ENCODE measurements at regions not wholly inside any gene's neighbourhood (a gene's known extent, or its start where the extent isn't known, plus 50 kb on each side); places are given as distances from the start of the nearest gene placed in this dataset.

DNA sequence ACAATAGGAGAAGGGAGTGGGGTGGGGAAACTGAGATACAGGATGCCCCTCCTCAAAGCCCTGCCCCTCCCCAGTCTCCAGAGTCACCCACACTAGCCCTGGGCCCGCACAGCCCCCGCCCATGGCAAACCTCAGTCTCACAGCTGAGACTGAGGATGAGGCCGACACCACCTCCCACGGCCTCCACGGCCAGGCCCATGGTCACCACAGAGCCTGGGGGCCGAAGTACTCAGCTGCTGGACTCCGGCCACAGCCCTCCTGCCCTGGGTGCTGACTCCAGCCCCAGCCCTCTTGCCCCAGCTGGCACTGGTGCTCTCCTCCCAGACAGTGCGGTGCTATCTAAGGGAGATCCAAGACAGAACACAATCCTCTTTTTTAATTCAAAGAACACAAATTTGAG lies 176.1 kb downstream of the TTLL2 start:
- no peak for DNase-seq (ENCODE audit: low read depth)
- no peak overlapping the region for H3K4me3 ChIP-seq (ENCODE audit: low read depth, low read length)
- TF ChIP-seq, protein P1, sequence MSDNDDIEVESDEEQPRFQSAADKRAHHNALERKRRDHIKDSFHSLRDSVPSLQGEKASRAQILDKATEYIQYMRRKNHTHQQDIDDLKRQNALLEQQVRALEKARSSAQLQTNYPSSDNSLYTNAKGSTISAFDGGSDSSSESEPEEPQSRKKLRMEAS (IDR thresholded peaks at IDR 0.05; ENCODE audit: low read depth, low read length), result no peak
- TF ChIP-seq MYC (IDR thresholded peaks at IDR 0.05; ENCODE audit: low read depth, low read length) (no peak), POLR2A (IDR thresholded peaks at IDR 0.05; ENCODE audit: extremely low read depth, insufficient read length) (no peak)
- TF ChIP-seq, protein P2, sequence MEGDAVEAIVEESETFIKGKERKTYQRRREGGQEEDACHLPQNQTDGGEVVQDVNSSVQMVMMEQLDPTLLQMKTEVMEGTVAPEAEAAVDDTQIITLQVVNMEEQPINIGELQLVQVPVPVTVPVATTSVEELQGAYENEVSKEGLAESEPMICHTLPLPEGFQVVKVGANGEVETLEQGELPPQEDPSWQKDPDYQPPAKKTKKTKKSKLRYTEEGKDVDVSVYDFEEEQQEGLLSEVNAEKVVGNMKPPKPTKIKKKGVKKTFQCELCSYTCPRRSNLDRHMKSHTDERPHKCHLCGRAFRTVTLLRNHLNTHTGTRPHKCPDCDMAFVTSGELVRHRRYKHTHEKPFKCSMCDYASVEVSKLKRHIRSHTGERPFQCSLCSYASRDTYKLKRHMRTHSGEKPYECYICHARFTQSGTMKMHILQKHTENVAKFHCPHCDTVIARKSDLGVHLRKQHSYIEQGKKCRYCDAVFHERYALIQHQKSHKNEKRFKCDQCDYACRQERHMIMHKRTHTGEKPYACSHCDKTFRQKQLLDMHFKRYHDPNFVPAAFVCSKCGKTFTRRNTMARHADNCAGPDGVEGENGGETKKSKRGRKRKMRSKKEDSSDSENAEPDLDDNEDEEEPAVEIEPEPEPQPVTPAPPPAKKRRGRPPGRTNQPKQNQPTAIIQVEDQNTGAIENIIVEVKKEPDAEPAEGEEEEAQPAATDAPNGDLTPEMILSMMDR (IDR thresholded peaks at IDR 0.05; ENCODE audit: low read depth, low read length), result no peak

DNA sequence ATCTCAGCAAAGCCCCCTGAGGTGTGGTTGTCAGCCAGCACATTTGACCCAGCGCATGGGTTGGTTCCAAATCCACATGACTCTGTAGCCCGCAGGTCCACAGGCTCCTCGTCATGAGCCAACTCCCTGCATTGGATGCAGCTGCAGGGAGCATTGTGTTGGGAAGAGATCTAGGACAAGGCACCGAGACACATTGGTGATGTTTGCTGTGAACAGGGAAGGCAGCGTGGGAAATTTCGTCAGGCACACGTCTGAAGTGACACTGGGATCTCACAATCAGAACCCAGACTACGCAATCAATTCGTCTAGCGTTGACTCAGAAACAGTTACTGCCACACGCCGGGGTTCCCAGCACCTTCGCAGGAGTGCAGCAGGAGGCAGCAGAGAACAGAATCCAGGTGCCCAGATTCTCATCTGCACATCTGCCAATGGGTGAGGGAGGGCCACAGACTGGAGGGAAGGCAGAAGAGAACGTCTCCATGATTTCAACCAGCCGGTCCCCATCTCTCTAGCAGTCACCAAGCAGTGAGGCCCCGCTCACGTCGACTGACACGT lies 177.0 kb downstream of the TTLL2 start:
- TF ChIP-seq MYC (IDR thresholded peaks at IDR 0.05; ENCODE audit: low read depth, low read length) (no peak), POLR2A (IDR thresholded peaks at IDR 0.05; ENCODE audit: extremely low read depth, insufficient read length) (no peak)
- TF ChIP-seq, protein P2 (IDR thresholded peaks at IDR 0.05; ENCODE audit: low read depth, low read length), result no peak
- TF ChIP-seq, protein P1 (IDR thresholded peaks at IDR 0.05; ENCODE audit: low read depth, low read length), result no peak
- H3K4me3 ChIP-seq (ENCODE audit: low read depth, low read length), result no peak overlapping the region
- DNase-seq (ENCODE audit: low read depth), result peak; percentile 15

DNA sequence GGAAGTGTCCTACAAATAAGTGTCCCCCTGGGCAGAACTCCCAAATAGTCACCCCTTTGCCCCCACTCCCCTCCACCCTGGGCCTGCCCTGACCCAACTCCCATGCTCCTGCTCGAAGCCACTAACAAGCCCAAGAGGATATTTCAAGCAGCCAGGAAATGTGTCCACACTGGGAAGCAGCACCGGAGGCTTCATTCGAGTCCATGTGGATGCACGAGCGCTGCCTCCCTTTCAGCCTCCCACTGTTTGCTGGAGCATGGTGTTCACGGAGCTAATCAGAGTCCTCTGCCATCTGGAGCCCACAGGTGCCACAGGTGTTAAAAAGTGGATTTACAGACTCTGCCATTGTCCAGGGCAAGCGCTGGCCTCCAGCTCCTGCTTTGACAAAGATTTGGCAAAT lies 177.6 kb downstream of the TTLL2 start:
- no peak overlapping the region for H3K4me3 ChIP-seq (ENCODE audit: low read depth, low read length)
- TF ChIP-seq, protein P2 (IDR thresholded peaks at IDR 0.05; ENCODE audit: low read depth, low read length), result no peak
- TF ChIP-seq, protein P1 (IDR thresholded peaks at IDR 0.05; ENCODE audit: low read depth, low read length), result no peak
- TF ChIP-seq POLR2A (IDR thresholded peaks at IDR 0.05; ENCODE audit: extremely low read depth, insufficient read length) (no peak), MYC (IDR thresholded peaks at IDR 0.05; ENCODE audit: low read depth, low read length) (no peak)
- DNase-seq (ENCODE audit: low read depth), result no peak

DNA sequence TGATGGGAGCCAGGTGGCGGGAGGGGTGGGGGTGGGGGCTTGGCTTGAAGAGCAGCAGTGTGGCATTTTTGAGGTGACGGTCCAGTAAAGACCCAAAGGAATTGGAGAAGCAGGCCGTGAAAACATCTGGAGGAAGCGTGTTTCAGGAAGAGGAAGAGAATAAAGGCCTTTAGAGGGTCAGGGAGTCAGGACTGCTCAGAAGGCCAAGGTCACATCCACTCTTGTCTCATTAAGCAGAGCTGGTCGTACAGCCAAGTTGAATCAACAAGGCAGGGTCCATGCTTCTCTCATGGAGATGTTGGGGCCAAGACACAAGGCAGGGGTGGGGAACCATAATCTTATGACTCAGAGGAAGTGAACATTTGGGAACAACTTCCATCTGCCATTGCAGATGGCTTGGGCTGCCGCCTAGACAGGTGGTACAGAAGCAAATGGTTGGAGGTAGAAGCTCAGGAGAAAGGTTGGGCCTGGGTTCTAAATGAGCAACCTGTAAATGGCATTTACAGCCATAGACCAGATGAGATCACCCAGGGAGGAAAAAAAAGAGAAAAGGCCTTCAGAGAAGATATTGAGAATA lies 179.6 kb downstream of the TTLL2 start:
- no peak for DNase-seq (ENCODE audit: low read depth)
- H3K4me3 ChIP-seq (ENCODE audit: low read depth, low read length), result no peak overlapping the region
- TF ChIP-seq, protein P1 (IDR thresholded peaks at IDR 0.05; ENCODE audit: low read depth, low read length), result no peak
- TF ChIP-seq, protein P2 (IDR thresholded peaks at IDR 0.05; ENCODE audit: low read depth, low read length), result no peak
- TF ChIP-seq POLR2A (IDR thresholded peaks at IDR 0.05; ENCODE audit: extremely low read depth, insufficient read length) (no peak), MYC (IDR thresholded peaks at IDR 0.05; ENCODE audit: low read depth, low read length) (no peak)

DNA sequence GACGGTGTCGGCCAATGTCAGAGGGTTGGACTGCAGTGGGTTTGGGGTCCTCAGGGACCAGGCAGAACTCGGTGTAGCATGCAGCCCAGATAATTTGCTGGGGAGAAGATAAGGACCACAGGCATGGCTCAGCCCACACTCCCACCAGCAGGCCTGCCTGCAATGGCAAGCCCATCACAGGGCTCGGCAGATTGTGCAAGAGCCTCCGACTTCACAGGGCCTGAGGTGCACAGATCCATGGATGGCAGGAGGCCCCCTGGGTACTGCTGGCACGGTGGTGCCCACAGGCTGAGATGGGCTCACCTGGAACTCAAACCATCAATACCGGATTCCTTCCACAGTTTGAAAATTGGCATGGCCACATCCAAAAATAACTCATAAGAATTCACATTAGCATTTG lies 180.3 kb downstream of the TTLL2 start:
- TF ChIP-seq, protein P2 (IDR thresholded peaks at IDR 0.05; ENCODE audit: low read depth, low read length), result no peak
- TF ChIP-seq MYC (IDR thresholded peaks at IDR 0.05; ENCODE audit: low read depth, low read length) (no peak), POLR2A (IDR thresholded peaks at IDR 0.05; ENCODE audit: extremely low read depth, insufficient read length) (no peak)
- TF ChIP-seq, protein P1 (IDR thresholded peaks at IDR 0.05; ENCODE audit: low read depth, low read length), result no peak
- DNase-seq (ENCODE audit: low read depth), result no peak
- H3K4me3 ChIP-seq (ENCODE audit: low read depth, low read length), result no peak overlapping the region

Data from NB4 (cell line).